GM18505 (cell line): ENCODE measurements at regions not wholly inside any gene's neighbourhood (a gene's known extent, or its start where the extent isn't known, plus 50 kb on each side); places are given as distances from the start of the nearest gene placed in this dataset.
"Not testable (repeated sequence)": the region's sequence is repeated elsewhere in the genome, so short reads cannot be mapped to it uniquely, and the experiment has no call there.

Source experiments
- ATAC-seq: cut with Tn5 transposase; IDR thresholded peaks from one replicate; pipeline ENCODE4 v1.9.1; 2021; ENCODE audit not compliant: unreplicated experiment
- POLR2A ChIP-seq: IDR thresholded peaks from 4 replicates; pipeline ENCODE4 v1.6.1; 2011; ENCODE audit warnings: borderline replicate concordance; ENCODE audit not compliant: insufficient read depth, insufficient read length; ENCODE audit errors: extremely low read depth

GRCh38 chr11:36751996-36752395 lies 154.0 kb upstream of the RAG2 start:
- no peak for ATAC-seq
- TF ChIP-seq POLR2A, result no peak

DNA sequence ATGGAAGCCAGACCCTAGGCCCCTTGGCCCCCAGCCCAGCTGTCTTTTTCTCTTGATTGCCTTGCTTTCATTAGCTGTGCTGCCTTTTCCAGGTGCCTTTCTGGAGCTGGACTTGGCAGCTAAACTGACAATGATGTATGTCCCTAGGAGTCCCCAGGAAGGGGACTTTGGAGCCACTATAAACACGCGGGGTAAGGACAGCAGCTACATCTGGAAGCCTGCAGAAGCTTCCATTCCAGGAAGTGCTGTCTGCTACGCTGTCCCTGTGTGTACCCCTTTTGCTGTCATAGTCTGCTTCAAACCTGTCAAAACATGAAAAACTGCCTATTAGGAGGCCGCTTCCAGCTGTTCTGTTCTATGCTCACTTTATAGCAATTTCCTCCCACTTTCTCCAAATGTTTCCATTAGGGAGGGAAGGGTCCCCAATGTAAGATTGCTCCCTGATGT lies 153.3 kb upstream of the RAG2 start:
- TF ChIP-seq POLR2A, result no peak
- ATAC-seq, result no peak

GRCh38 chr11:36750349-36750748 lies 152.3 kb upstream of the RAG2 start:
- no peak for ATAC-seq
- no peak for TF ChIP-seq POLR2A

- no peak for TF ChIP-seq POLR2A
- no peak for ATAC-seq
These were observed 150.8 kb upstream of the RAG2 start for GRCh38 chr11:36748836-36749235.

GRCh38 chr11:36746886-36747710 lies 149.1 kb upstream of the RAG2 start:
- TF ChIP-seq POLR2A, result no peak
- ATAC-seq, result peak; percentile 87

GRCh38 chr11:36744375-36745168 lies 146.5 kb upstream of the RAG2 start:
- no peak for ATAC-seq
- no peak for TF ChIP-seq POLR2A

GRCh38 chr11:36743039-36743438 lies 145.0 kb upstream of the RAG2 start:
- TF ChIP-seq POLR2A, result no peak
- ATAC-seq, result peak; percentile 50

DNA sequence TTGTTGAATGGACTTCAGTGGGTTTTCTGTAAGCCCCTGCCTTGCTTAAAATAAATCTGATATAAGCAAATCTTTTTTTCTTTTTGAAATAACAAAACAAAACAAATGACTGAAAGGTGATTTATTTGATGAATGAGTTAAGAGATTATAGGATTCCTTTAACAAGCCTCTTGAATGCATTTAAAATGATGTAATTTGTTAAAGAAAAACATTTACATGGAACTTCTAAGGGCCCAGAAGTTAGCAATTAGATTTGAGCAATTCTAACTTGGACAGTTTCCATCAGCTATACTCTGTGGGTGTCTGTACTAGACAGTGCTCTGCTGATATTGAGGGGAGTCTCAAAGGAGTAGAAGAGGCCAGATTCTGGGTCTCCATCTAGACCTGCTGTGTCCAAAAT lies 143.5 kb upstream of the RAG2 start:
- no peak for TF ChIP-seq POLR2A
- ATAC-seq, result no peak

DNA sequence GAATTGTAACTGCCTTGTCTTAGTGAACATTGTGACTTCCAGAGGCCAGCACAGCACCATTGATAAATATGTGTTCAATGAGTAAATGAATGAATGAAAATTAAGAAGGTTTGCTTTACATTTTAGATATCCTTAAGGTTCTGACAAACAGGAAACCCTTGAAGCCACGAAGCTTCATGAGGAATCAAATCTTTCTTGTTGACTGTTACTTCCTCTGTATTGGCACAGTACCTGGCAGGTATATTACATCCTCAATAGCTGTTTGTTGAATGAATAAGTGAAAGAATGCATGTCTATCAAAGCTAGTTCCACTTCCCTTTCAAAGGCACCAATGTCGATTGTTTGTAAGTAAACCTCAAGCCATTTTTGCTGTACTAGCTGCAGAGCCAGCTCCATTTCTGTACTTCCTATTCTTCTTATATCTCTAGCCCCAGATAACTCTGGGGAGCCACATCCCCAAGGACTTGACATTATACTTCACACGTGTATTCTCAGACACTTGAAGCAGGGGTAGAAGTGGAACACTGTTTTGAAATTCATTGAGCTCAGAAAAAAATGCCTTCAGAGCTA lies 140.3 kb upstream of the RAG2 start:
- TF ChIP-seq POLR2A, result no peak

DNA sequence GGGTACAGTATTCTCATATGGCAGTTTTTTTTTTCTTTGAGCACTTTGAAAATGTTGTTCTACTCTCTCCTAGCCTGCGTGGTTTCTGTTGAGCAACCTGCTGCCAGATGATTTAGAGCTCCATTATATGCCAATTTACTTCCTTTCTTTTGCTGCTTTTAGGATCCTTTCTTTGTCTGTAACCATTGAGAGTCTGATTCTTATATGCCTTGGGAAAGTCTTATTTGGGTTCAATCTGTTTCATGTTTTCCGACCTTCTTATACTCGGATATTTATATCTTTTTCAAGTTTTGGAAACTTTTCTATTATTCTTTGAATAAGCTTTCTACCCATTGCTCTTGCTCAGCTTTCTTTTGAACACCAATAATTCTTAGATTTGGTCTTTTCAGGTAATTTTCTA lies 138.1 kb upstream of the RAG2 start:
- no peak for ATAC-seq
- no peak for TF ChIP-seq POLR2A

More for the DNA sequence above, 140.3 kb upstream of the RAG2 start:
- ATAC-seq, result no peak

DNA sequence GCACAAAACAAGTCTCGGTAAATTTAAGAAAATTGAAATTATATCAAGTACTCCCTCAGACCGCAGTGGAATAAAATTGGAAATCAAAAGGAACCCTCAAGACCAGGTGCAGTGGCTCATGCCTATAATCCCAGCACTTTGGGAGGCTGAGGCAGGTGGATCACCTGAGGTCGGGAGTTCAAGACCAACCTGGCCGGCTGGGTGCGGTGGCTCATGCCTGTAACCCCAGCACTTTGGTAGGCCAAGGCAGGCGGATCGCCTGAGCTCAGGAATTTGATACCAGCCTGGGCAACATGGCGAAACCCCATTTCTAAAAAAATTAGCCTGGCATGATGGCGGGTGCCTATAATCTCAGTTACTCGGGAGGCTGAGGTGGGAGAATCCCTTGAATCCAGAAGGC lies 135.7 kb upstream of the RAG2 start:
- ATAC-seq, result not testable (repeated sequence)

DNA sequence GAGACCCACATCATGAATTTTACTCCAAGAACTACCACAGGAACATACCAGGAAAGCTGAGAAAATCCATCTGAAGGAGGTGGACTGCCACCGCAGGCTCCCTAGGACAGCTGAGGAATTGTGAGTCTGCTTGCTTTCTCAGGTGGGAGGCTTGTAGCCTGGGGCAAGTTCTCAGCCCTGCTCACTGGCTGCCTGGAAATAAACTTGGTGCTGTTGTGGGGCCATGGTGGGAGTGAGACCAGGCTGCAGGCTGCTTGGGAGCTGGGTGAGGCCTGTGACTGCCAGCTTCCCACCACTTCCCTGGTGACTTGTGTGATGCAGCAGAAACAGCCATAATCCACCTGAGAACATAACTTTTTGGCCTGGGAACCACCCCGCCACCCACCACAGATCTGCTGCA lies 132.7 kb upstream of the RAG2 start:
- TF ChIP-seq POLR2A, result no peak
- no peak for ATAC-seq

GRCh38 chr11:36729825-36730224 lies 131.8 kb upstream of the RAG2 start:
- no peak for TF ChIP-seq POLR2A
- no peak for ATAC-seq

- TF ChIP-seq POLR2A, result no peak
- ATAC-seq, result no peak
These were observed 128.4 kb upstream of the RAG2 start for GRCh38 chr11:36726420-36726819.
